HG03196 (cell line): ENCODE measurements at regions not wholly inside any gene's neighbourhood (a gene's known extent, or its start where the extent isn't known, plus 50 kb on each side); places are given as distances from the start of the nearest gene placed in this dataset.
"Not testable (repeated sequence)": the region's sequence is repeated elsewhere in the genome, so short reads cannot be mapped to it uniquely, and the experiment has no call there.

Source experiments
- ATAC-seq: cut with Tn5 transposase; IDR thresholded peaks from one replicate; pipeline ENCODE4 v1.9.1; 2021; ENCODE audit not compliant: unreplicated experiment

DNA sequence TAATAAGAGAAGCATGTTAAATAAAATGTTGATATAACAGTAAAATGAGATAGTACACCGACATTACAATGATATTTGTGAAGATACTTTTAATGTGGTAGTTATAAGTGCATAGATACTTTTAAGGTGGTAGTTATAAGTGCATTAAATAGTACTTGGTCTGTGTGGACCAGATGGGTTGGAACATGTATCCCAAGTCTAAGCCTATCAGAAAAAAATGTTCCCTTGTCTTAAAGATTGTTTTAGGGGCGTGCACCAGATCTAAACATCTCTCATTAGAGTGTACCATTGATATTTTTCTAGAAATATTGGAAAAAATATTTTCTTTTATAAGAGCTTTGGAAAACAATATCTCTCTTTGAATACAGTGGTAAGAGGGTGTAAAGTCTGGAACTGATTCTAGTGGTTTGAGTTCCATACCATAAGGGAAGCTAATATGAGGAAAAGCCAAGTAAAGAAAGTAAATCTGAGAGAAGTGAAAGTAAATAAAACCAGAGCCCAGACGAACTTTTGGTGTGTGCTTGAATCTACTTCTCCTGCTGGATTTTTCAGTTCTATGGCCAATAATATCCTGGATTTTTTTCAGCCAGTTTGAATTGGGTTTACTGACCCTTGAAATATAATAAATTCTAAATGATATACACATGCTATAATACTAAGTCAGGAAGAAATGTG lies 175.3 kb downstream of the MBL2 start:
- ATAC-seq = no peak

DNA sequence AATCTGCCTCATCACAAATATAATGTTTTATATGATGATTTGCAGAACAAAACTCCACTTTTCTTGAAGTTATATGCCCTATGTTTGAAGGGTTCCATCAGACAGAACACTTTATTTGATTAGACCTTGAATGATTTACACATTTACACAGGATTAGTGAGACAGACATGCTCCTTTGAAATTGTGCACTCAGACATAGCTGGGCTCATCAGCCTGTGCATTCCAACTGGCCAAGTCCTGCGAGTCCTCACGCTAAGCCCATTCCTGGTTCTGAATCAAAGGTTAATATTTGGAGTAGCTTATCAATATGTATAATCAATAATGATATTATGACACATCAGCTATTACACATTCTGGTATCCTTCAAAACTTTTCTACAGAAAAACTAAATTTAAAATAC lies 173.6 kb downstream of the MBL2 start:
- no peak for ATAC-seq

DNA sequence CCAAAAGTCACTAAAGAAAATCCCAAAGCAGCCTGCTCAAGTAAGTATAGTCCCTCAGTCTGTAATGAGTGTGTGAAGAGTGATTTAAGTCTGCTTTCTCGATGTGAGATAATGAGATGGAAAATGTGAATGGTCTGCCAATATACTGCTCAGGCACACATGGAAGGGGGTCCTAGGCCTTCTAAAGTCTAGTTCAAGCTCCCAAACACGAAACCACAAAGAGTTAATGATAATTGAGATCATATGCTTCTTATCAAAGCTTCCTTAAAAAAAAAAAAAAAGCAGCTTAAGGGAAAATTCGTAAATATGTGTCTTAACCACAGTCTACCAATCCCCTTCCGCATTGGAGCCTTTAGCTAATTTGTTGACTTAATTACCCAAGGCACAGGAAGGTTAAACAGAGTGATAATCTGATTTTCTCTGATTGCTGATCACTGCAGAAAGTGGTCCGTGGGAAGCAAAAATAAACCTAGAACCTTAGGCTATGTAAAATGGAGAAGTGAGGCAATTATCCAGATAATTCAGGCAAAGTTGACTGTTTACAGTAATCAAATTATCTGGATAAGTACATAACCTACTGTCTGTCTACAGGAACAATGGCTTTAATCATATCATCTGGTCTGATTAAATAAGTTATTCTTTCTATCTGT lies 172.9 kb downstream of the MBL2 start:
- no peak for ATAC-seq

DNA sequence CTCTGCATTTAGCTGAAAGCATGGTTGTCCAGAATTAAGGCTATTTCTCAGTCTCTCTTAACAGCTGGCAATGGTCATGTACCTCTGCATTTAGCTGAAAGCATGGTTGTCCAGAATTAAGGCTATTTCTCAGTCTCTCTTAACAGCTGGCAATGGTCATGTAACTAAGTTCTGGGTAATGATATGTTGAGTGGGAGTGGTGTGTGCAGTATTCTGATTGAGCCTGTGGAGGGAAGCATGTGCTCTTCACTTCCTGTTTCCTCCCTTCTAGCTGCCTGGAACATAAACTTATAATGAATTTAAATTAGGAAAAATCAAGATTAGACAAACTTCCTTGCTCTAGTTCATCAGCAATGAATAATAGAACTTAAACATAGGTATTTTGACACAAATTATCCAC lies 168.5 kb downstream of the MBL2 start:
- not testable (repeated sequence) for ATAC-seq

DNA sequence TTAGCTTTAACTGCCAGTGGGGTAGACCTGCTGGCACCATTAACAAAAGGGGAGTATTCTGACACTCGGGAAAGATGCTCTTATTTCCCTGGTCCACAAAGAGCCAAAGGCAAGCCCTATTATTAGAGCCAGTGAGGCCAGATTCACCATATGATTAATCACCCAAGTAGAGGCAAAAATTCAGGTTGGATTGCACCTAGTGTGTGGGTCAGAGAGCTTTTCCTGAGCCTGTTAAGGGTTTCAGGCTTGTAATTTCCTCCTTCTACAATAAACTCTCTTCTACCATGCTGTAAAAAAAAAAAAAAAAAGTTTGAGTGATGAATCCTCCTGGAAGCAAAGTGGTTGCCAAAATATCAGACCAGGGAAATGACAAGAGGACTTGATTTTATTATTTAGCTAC lies 163.5 kb downstream of the MBL2 start:
- ATAC-seq = no peak

DNA sequence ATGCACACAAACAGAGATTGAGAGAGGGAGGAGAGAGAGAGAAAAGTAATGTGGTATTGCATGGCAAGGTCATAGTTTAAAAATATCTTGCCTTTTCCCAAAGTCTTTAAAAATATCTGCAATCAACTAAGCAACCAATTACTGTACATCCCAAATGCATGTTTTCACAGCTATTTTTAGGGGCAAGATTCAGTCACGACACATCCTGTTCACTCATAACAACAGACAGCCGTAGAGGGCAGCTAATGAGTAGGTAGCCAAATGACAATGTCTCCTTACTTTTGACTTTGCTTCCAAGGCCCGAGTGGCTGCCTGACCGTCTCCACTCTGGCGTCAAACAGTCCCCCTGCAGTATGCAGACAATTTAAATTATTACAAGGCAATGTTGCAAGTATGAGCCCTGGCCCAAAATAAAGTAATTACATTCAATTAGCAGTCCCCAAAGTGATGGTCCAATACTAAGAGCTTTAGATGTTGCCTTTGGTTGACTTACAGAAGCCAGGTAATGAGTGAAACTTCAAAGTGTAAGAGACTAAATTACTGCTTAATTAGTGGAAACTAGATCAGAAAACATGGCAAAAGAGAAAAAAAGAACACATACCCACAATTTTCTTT lies 162.9 kb downstream of the MBL2 start:
- no peak for ATAC-seq

DNA sequence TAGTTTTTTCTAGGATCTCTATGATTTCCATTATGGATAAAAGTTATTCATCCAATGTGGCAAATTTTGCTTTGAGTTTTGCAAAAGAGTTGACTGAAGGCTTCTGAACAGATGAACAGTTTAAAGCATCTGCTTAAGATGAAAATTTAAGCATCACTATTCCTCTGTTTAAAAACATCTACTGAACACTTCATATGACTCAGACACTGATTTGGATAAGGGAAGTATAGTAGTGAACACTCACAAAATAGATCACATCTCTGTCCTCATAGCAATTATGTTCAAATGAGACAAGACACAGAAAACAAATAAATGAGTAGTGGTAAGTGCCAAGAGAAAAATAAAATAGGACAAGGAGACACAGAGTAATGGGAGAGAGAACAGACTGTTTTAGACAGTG lies 157.3 kb downstream of the MBL2 start:
- no peak for ATAC-seq

DNA sequence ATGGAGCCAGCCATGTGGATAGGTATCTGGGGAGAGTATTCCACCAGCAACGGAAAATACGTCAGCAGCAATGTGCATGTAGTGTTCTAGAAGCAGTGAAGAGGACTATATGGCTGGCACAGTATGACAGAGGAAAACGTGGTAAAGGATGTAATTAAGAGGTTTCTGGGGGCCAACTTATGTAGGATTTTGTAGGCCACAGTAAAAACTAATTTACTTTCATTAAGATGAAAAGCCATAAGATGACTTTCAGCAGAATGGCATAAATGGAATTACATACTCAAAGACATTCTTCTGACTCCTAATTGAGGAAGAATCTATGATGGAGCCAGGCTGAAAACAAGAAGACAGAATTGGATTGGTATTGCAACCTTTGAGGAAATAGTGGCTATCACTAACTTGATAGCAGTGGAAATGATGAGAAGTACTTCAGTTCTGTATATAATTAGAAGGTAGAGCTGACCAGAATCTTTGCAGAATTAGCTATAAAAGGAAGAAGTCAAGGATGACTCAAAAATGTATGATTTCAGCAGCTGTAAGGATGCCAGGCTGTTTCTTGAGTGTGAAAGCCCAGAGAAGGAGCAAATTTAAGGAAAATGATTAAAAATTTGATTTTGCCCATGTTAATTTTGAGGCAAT lies 156.7 kb downstream of the MBL2 start:
- ATAC-seq = no peak

DNA sequence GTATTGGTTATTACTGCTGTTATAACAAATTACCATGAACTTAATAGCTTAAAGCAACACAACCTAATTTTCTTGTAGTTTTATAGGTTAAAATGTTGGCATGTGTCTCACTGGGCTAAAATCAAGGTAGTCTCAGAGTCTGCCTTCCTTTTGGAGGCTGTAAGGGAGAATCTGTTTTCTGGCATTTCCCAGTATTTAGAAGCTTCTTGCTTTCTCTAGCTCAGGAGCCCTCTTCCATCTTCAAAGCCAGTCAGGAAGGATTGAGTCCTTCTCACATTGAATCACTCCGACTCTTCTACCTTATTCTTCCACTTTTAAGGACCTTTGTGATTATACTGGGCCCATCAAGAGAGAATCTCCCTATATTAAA lies 156.2 kb downstream of the MBL2 start:
- no peak for ATAC-seq

DNA sequence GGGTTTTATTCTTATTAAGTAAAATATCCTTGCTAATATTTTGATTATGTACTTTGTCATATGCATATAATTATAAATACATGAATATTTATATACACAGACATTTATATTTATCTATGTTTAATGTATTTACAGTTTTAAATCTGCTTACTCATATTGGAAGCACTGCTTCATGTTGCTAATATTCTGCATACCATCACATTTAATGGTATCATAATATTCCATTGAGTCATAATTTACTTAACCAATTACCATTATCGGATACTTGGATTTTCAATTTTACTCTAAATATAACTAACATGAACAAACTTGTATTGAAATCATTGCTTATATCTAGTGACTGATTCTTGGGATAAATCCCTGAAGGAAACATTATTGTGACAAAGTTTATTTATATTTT lies 155.2 kb downstream of the MBL2 start:
- ATAC-seq = no peak

DNA sequence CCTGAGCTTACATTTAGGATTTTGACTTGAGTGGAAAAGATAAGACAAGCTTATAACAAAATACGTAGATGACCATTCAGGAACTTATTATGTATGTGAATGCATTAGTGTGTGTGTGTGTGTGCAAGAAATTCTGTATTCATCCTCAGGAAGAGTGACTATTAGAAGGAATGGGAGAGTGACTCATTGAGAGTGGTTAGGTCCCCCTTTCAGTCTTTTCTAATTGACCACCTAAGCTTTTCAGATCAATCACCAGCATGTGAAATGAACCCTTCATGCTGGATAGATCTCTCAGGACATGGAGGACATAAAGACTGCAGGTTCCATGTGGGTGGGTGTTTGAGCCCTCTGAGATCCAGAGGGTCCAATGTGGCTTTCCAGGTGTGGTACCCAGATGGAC lies 153.5 kb downstream of the MBL2 start:
- no peak for ATAC-seq

DNA sequence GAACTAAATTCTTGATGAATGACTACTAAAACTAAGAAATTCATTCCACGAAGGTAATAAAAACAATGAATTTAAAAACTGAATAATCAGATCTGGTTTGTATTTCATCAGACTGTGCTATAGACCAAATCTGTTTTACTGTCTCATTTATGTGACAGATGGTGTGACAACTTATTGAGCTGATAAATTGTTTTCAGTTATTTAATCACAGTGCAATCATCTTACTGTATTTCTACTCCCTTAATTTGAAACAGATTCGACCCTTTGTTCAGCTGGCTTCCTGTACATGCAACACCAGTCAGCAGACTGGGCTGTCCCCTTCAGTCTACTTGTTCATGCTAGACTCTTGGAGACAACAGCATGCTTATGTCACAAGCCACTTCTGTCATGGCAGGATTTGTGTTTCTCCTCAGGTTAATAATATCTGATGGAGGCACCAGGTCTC lies 150.9 kb downstream of the MBL2 start:
- ATAC-seq = no peak

DNA sequence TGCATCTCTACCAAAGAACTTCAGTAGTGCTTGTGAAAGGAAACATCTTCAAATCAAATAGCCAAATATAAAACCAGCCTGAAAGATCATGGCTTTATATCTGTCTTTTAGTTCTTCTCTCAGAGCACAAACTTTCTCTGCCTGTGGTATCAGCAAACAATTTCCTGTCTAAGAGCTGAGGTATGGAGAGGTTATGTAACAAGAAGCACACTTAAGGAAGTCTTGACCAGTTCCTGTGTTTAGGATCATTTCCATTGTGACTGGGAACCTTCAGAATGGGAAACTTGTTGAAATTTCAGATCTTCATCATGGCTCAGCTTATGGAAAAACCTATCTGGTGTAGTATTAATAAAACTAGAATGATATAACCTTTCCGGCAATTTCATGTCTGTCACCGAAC lies 148.8 kb downstream of the MBL2 start:
- no peak for ATAC-seq

DNA sequence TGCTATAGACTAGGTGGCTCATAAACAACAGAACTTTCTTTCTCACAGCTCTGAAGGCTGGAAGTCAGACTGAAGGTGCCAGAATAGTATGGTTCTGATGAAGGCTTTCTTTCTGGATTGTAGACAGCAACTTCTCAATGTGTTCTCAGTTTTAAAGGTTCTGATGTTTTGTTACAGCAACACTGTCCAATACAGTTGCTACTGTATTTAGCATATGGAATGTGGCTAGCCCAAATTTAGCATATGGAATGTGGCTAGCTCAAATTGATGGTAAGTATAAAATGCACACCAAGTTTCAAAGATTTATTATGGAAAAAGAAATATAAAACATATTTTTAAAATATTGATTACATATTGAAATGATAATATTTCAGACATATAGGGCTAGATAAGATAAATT lies 145.3 kb downstream of the MBL2 start:
- no peak for ATAC-seq

DNA sequence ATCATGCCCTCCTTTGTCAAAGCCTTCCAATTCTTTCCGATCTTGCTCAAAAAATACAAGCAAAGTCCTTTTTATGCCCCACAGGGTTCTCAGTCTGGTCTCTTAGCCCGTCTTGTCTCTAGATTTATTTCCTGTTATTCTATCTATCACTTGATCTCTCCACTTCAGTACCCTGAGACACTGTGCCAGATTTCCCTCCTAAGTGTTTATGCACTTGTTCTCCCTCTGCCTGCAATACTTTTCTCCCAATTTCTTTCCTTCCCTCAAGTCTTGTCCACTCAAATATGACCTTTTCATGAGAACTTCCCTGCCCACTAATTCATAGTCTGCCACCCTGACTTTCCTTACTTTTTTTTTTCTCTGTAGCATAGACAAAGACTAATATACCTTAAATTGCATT lies 141.4 kb downstream of the MBL2 start:
- no peak for ATAC-seq

DNA sequence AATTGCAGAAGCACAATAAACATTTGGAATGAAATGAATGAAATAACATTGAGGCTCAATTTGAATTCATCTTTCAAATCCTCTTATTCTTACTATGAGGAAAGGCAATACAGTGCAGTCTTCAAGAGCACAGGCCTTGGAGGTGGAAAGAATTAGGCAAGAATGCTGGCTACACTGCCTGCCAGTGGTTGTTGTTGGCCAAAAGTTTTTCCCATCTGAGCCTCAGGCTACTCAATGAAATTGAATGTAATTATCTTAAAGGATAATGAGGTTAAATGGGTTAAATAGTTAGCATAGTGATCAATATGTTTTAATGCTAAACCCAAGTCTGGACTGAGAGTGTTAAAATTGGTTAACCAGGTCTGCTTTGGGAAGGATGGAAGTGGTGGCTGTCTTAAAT lies 140.9 kb downstream of the MBL2 start:
- ATAC-seq = no peak

DNA sequence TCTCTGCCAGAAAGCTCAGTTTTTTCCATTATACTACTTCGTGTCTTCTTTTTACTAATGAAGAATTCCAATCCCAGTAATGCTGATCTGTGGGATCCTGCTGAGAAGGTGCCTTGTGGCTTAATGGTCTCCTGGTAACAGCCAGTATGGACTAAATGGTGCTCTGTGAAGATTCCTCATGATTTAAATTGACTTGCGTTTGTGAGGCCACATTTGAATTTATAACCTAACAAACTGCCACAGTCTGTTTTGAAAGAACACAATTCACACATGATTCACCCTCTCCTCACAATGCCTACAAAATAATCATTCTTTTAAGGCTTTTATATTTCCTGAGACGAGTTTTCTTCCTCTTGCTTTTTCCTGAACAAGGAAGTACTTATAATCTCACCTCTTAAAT lies 140.0 kb downstream of the MBL2 start:
- ATAC-seq = no peak

DNA sequence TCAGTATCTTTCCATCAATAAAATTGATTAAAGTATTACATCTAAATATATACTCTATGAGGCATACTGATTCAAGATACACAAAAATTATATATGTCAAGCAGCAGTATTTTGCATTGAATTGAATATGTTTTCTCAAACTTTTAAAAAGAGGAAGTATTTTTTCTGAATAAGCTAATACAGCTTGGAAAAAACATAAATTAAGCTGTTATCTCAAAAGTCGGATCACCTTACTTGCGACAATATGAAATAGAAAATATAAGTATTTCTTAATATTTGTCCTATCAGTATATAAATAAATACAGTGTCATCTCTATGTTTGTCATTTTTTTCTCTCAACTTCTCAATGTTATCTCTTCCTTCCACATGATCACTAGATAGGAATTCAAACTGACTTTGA lies 139.3 kb downstream of the MBL2 start:
- no peak for ATAC-seq

DNA sequence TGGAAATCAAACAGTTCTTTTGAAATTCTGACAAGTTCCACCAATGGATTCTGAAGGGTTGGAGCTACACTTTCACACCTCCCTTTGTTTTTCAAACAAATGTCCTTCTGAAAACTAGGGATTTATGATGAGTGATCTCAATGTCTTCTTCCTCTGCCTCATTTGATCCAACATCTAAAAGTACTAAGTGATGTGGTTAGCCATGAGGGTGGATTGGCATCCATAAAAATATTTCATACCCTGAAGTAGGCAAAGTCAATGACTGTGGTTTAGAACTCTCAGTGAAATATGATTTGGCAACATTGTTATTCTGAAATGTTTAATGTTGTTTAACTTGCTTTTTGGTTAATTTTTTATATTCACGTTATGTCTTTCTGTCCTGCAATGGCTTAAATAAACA lies 136.9 kb downstream of the MBL2 start:
- no peak for ATAC-seq

DNA sequence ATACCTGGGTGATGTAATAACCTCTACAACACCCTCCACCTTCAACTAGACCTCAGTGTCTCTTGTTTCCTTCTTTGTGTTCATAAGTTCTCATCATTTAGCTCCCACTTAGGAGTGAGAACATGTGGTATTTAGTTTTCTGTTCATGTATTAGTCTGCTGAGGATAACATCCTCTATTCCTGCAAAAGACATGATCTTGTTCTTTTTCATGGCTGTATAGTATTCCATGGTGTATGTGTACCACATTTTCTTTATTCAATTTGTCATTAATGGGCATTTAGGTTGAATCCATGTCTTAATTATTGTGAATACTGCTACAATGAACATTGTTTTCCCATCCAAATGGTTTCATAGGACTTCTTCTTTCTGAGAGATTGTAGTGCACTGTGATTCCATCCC lies 135.7 kb downstream of the MBL2 start:
- no peak for ATAC-seq

DNA sequence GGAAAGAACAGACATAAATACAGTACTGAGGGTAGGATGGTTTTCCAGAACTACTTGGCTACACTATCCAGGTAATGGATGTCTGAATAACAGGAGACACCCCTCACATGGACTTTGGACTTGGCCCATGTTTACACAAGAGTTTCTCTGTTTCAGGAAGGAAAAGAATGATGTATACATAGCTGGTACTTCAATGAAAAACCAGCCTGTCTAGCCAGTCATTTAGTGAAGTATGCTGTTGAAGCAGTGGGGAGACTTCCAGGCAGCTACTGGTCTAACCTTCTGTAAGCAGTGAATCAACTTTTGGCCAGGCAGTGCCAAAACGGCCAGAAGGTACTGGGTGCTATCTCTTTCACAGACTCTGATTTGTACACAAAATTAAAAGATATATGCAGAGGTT lies 135.0 kb downstream of the MBL2 start:
- no peak for ATAC-seq

DNA sequence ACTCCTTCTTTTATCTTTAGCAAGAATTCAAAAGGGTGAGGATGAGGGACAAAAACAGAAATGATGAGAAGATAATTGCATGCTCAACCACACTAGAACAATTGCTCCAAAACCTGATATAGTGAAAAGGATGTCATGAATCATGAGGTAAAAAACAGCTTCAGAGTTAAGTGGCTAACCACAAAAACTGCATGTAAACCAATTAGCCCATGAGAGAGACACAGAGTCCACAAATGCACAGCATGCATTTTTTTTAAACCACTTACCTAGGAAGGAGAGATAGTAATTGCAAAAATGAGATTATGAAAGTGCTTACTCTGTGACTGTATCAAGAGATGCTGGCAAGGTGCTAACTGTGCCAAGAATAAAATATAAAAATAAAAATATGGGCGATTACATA lies 132.9 kb downstream of the MBL2 start:
- no peak for ATAC-seq
